DMS79 treated with DMSO at 0.1 percent for 48 hours (cell line): ENCODE measurements at regions not wholly inside any gene's neighbourhood (a gene's known extent, or its start where the extent isn't known, plus 50 kb on each side); places are given as distances from the start of the nearest gene placed in this dataset.

ENCODE experiments used
- DNase-seq: peaks from one replicate; lab custom pipeline; 2025; lab: John Stamatoyannopoulos, UW

DNA sequence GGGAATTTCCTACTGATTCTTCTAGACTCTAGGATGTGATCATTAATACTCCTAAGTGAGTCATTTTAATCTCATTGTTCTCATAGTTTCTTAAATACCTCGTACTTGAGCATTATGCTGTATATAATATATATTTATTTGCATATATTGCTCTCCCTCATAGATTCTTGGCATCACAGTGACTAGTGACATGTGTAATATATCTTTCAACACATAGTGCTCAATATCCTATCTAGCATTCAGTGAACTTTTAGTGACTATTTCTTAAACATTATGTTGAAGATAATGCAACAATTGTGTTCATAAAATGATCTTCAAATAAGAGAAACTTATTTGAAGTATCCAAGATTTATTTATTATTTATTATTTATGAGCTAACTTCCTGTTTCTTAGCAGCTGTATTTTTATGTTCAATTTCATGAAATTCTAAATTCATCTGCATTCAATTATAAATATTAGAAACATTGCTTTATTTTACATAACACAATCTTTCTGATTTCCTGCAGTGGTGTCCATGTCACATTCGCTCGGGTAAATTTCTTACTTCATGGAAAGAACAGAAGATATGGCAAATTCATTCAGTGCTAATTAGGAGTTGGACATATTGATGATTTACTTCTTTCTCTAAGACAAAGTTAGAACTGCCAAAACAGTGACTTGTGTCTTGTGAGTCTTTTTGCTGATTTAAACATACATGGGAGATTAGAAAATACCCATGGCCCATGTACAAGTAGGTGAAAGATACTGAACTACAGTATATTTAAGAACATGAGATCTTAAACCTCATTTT is 1095.5 kb upstream of the IGFBP7 start:
- no peak for DNase-seq

DNA sequence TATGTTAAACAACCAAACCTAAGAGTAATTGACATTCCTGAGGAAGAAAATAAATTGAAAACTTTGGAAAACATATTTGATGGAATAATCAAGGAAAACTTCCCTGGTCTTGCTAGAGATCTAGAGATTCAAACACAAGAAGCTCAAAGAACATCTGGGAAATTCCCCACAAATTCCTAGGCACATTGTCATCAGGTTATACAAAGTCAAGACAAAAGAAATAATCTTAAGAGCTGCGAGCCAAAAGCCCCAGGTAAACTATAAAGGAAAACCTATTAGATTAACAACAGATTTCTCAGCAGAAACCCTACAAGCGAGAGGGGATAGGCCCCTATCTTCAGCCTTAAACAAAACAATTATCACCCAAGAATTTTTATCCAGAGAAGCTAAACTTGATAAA is 1082.0 kb upstream of the IGFBP7 start:
- DNase-seq: no peak

DNA sequence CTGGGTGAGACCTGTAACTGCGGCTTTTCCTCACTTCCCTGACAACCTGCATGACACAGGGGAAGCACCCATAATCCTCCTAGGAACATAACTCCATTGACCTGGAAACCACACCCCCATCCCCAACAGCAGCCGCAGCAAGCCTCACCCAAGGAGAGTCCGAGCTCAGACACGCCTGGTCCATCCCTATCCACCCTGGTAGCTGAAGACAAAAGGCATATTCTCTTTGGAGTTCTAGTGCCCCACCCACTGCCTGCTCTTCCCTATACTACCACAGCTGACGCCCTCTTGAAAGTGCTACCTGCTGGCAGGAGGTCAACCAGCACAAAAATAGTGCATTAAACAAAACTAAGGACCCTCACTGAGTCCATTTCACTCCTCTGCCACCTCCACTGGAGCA is 1080.9 kb upstream of the IGFBP7 start:
- DNase-seq: no peak

DNA sequence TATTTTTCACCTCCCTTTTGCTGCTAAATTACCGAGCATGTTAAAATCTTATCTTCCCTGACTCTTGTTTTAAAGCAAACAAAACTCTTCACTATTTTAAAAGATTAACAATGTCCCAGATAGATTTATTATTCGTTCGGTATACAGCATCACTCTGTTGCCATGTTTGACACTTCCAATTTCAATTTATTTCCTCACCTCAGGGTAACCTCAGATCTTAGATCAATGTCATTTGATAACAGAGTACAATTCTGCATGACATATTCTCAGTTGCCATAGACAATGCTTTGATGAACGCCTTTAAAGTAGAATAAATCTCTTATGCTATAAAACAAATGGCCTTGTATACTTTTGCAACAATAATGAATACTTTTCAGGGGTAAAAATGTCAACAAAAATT is 1078.1 kb upstream of the IGFBP7 start:
- no peak for DNase-seq

DNA sequence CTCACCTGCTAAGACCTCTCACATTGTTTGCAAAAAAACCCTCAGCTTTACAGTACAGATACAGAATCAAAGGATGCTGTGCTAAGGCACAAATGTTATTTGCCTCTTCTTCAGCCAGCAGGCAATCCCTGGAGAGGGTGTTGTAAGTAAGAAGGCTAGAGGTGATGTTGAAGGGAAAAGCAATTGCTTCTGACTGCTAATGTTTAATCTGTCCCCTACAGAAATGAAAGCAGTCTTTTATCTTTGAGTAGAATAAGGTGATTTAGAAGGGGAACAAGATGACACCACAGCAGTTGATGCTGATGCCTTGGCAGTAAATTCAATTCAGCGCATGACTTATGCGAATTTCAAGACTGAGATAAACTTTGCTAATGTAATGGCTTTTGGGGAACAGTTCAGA is 1064.8 kb upstream of the IGFBP7 start:
- no peak for DNase-seq

DNA sequence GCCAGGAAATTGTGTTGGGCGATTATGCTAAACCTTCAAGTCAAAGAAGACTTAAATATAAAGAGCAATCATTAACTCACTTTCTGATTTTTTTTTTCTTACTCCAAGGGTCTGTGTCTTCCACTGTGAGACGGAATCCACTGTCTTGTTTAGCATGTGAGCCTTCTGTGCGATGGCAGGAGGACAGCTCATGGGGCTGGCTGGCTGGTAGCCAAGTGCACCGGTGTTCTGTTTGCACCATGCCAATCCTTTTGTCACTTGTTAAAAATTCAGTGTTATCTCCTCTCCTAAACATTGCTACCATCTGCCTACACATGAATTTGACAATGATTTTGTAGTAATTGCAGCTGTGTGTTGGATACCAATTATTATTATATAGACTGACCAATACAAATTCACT is 1056.3 kb upstream of the IGFBP7 start:
- DNase-seq: no peak

DNA sequence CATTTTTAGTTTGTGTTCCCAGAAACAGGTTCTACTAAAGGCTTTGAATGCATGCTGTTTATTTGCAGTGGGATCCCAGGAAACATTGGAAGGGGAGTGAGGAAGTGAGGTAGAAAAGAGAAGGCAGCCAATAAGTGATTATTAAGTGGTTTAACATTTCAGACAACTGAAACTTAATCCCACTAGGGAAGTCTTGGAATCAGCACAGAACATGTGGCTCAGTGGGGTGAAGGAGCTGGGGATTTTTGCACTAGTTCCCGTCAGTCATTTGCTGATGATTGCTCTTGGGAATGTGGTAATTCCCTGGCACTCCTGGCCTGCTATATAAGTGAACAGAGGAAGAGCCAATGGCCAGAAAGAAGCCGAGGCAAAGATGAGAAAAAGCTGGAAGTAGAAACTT is 1053.0 kb upstream of the IGFBP7 start:
- DNase-seq: no peak

DNA sequence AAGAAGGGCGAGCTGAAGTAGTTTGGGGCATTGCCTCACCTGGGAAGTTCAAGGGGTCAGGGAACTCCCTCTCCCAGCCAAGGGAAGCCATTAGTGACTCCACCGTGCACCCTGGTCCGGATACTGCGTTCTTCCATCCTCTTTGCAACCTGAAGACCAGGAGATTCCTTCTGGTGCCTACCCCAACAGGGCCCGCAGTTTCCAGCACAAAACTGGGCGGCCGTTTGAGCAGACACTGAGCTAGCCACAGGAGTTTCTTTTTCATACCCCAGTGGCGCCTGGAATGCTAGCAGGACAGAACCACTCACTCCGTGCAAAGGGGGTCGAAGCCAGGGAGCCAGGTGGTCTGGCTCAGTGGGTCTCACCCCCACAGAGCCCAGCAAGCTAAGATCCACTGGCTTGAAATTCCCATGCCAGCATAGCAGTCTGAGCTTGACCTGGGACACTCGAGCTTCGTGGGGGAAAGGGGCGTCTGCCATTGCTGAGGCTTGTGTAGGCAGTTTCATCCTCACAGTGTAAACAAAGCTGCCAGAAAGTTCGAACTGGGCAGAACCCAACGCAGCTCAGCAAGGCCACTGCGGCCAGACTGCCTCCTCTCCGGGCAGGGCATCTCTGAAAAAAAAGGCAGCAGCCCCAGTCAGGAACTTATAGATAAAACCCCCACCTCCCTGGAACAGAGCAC is 1039.4 kb upstream of the IGFBP7 start:
- DNase-seq: no peak

DNA sequence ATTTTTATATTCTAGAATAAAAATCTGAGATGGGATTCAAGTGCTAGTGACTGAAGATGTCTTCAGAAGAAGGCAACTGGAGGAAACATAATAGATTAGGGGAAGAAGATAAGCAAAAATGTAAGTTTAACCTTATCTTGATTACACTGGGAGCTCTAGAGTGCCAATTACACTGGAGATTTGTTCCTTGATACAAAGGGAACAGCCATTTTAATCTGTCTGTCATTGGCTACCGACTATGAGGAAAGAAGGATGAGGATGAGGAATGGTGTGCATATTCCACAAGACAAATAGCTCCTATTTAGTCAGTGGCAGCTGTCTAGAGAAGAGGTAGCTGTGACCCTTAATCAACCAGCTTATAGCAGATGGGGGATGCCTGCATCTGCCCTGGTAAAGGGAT is 1034.5 kb upstream of the IGFBP7 start:
- no peak for DNase-seq

DNA sequence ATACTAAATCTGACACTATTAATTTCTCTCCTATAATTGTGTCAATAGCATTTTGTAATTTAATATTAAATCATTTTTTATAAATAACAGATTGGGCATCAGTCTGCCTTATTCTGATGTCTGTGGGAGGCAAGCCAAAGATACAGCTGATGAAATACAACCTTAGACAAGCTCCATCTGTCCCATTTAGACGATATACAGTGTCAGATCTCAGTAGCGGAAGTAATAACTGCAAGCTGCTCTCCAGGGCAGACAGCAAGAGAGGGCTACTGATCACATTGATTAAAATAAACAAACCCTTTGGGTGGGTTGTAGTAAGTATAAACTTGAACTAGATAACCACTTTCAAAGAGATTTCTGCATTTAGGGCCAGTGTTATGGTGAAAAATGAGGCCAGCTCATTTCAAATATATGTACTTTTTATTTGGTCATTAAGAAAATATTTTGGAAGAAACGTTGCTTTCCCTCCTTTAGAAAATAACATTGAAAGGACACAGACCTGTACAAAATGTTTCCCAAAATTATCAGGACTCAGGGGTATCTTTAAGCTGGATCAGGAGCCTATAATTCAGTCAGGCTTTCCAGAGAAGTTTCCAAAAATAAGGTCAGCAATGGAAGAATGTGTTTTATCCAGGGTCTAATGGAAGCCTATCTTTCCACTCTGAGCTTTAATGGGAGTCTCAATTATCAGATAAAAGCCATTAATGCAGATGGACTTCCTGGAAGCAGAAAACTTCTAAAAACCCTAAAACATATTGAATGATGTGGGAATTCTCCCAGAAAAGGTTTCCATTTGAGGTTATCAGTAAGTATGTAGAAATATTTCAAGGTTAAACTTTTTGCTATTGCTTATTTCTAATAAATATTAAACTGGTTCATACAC is 1028.8 kb upstream of the IGFBP7 start:
- DNase-seq: no peak

DNA sequence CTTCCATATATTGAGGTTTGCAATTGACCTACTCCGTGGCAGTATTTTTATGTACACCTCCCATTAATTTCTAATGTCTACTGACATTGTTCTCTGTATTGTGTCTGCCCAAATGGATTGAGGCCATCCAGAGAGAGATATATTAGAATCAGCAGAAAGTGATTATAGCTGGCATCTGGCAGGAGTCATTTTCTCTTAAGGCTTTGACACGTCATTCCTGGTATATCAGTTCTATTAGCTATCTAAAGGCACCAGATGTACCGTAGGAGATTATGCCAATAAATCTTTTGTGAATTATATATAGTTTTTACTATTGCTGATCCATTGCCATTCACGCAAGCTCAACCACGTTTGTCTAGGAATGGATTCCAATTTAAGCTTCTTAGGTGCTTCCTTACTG is 1026.4 kb upstream of the IGFBP7 start:
- no peak for DNase-seq

DNA sequence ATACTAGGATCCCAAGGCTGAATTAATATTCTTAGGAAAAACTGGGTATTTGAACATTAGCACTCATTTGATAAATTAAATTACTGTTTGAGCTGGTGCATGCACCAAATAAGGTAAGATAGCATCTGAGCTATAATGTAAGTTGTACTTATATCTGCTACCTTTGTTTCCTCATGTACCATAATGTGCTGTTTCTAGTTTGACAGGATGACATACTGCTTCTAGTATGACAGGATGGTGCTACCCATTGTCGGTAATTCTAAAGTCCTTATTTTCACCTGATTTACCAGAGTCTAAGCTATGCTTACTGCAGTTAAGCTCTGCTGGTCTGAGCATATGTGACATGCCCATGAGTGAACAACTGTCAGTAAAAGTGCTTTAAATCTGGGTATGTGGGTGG is 1017.5 kb upstream of the IGFBP7 start:
- no peak for DNase-seq

DNA sequence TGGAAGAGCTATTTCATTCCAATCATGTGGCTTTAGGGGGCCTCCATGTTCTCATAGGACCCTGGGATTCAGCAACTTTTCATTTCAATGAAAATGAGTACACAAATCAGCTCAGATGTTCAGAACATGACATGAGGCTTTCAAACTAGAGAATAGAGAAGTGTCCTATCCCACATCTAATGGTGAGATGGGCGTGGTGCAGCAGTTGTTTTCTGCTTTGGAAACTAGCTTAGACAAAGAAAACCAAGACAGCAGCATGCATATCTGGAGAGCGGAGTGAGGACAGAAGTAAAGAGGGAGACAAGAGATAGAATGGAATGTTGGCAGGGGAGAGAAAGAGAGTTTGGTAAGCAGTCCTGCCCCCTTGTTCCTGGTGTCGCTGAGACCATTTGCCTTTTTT is 1009.1 kb upstream of the IGFBP7 start:
- no peak for DNase-seq

DNA sequence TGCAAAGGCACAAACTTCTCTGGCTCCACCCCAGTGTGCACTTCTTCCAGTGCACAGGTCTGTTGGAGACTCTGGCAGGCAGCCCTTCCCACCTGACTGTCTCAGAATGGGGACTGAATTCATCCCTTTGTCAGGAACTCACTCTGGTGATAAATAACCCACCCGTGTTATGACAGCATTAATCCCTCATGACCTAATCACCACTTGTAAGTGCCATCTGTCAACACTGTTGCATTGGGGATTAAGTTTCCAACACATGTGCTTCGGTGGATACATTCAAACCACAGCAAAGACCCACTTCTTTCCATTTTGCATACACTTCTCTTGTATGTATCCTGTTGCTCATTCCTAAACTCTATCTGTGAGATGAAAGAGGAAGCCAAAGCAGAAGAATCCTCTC is 1002.9 kb upstream of the IGFBP7 start:
- no peak for DNase-seq

DNA sequence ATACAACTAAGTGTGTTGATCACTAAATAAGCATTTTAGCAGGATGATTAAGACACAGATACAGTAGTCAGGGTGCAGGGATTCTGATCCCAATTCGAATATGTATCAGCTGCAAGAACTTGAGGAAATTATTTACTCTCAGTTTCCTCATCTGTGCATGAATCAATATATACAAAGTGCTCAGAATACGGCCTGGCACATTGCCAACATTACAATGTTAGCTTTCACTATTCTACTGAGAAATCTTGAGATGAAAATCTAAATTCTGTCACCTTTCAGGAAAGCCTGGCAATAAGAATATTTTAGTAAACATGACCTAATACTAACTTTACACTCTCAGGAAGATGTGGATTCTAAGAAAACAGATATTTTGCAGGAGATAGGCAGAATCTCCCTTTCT is 1001.6 kb upstream of the IGFBP7 start:
- no peak for DNase-seq

DNA sequence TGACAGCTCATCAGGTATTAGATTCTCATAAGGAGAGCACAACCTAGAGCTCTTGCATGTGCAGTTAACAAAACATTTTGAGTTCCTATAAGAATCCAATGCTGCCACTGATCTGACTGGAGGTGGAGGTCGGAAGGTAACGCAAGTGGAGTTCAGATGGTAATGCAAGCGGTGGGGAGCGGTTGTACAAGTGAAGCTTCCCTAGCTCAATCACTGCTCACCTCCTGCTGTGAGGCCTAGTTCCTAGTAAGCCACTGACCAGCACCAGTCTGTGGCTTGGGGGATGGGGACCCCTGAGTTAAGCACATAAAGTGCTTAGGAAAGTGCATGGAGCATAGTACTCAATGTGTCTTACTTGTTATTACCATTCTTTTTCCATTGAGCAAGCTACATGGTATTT is 983.2 kb upstream of the IGFBP7 start:
- no peak for DNase-seq

DNA sequence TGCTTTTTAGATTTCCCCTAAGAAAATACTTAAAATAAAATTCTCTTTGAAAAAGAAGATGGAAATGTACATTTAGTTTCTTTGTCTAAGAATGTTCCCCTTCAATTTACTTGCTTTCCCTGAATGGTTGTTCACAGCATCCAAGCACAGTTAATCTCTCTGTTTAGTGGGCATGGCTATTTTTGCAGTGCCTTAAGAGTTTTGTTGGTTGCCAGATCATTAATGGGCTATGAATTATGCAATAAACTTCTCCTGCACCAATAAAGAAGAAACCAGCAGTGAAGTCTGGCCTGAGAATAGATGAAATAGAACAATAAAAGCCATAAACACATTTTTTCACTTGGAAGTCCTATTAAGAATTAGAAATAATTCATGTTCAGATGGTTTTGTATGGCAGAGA is 980.4 kb upstream of the IGFBP7 start:
- no peak for DNase-seq

DNA sequence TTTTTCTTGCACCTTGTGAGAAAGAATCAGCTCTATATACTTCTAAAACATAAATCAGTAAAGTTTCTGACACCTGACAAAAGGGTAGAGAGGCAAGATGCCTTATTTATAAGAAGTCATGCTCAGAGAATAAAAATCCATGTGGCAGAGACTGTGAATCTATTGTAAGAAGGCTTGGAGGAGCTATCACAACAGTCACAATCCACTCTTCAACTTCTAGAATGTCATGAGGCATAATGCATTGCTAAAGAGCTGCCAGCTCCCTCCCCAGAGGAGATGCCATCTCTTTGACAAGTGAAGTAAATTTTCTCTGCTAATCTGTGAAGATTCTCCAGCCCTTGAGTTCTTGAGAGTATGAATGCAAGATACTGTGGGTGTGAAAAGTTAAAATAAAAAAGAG is 971.2 kb upstream of the IGFBP7 start:
- no peak for DNase-seq

DNA sequence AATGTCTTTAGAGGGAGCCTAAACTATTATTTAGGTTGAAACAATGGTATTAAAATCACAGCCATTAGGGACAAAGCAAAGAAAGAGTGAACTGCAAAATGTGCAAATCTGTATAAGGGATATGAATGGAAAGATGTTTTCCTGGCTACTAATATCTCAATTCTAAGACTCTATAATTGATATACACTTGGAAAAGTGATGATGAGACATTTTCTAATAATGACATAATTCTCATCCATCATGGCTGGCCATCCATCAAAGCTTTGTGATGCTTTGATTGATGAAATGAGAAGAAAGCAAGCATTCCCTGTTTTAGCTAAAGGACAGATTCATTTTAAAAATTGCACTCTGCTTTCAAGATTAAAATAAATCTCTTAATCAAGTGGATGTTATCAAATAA is 965.5 kb upstream of the IGFBP7 start:
- DNase-seq: no peak

DNA sequence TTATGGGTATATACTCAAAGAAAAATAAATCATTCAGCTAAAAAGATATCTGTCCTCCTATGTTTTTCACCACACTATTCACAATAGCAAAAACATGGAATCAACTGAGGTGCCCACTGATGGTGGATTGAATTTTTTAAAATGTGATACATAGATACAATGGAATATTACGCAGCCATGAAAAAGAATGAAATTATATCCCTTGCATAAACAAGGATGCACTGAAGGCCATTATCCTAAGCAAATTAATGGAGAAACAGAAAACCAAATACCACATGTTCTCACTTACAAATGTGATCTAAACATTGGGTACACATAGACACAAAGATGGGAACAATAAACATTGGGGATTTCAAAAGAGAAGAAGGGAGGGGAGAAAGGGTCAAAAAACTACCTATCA is 964.2 kb upstream of the IGFBP7 start:
- no peak for DNase-seq

DNA sequence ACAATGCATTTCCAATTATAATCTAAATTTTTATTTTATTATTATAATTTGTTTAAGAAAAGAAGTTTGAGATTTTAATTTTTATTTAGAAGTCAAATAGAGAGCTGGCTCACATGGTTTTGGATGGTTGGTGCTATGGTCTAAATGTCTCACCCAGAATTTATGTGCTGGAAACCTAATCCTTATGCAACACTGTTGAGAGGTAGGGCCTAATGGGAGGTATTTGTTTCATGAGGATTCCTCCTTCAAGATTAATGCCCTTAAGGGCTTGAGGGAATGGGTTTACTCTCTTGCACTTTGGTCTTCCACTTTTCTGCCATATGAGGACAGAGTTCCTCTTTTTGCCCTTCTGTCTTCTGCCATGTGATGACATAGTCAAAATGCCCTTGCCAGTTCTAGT is 960.5 kb upstream of the IGFBP7 start:
- no peak for DNase-seq

DNA sequence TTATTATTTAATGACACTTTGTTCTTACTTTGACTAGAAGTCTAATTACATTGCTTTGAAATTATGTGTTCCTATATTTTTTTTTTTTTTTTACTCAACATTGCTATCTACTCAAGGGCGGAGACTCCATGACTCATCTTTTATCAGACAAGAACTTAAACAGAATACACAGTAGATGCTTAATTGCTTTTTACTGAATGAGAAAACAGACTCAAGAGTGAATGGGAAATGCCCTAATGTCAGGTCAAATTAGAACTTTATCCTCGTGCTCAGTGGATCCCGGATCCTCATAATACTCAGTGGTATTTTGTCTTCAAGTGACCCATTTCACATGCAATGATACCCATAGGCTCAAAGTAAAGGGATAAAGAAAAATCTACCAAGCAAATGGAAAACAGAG is 954.5 kb upstream of the IGFBP7 start:
- no peak for DNase-seq
